ENCODE measurements at regions not wholly inside any gene's neighbourhood (a gene's known extent, or its start where the extent isn't known, plus 50 kb on each side); places are given as distances from the start of the nearest gene placed in this dataset.

DNA sequence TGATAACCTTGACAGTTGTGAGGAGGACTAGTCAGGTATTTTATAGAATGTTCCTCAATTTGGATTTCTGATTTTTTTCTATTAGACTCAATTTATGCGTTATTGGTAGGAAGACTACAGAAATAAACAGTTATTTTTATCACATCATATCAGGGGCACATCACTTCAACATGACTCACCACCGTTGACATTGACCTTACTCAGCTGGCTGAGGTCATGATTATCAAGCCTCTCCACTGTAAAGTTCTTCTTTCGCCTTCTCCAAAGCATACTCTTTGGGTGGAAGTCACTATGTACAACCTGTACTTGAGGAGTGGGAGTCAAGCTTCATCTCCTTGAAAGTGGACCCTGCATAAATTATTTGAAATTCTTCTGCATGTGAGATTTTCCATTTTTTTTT, 194.3 kb upstream of the IGFBP3 start (continued):
- TF ChIP-seq, protein P1, sequence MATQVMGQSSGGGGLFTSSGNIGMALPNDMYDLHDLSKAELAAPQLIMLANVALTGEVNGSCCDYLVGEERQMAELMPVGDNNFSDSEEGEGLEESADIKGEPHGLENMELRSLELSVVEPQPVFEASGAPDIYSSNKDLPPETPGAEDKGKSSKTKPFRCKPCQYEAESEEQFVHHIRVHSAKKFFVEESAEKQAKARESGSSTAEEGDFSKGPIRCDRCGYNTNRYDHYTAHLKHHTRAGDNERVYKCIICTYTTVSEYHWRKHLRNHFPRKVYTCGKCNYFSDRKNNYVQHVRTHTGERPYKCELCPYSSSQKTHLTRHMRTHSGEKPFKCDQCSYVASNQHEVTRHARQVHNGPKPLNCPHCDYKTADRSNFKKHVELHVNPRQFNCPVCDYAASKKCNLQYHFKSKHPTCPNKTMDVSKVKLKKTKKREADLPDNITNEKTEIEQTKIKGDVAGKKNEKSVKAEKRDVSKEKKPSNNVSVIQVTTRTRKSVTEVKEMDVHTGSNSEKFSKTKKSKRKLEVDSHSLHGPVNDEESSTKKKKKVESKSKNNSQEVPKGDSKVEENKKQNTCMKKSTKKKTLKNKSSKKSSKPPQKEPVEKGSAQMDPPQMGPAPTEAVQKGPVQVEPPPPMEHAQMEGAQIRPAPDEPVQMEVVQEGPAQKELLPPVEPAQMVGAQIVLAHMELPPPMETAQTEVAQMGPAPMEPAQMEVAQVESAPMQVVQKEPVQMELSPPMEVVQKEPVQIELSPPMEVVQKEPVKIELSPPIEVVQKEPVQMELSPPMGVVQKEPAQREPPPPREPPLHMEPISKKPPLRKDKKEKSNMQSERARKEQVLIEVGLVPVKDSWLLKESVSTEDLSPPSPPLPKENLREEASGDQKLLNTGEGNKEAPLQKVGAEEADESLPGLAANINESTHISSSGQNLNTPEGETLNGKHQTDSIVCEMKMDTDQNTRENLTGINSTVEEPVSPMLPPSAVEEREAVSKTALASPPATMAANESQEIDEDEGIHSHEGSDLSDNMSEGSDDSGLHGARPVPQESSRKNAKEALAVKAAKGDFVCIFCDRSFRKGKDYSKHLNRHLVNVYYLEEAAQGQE (IDR thresholded peaks at IDR 0.05): no peak
- TF ChIP-seq HNF4A (conservative IDR thresholded peaks at IDR 0.05) (no peak), SP1 (IDR thresholded peaks at IDR 0.05) (no peak), GABPA (IDR thresholded peaks at IDR 0.05 in 1 of 2, conservative IDR thresholded peaks at IDR 0.05 in 1 of 2) (no peak), TAF1 (conservative IDR thresholded peaks at IDR 0.05) (no peak)

DNA sequence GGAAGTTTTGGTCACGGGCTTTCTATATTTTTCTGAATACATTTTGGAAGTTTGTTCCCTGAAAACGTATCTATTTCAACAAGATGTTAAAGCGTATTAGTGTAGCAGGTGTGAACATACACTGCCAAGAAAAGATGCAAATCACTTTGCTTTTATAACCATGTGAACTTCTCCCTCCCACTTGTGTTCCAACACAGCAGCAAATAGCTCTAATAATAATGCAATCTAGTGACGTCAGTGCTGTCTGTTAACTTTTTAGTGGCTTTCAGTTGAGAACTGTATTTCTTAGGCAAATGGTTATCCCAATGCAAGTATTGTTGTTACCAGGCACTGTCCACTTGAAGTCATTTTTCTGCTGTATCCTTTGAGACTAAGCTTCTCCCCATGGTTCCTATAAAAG, 188.4 kb upstream of the IGFBP3 start:
- no peak for TF ChIP-seq NR2F2 (IDR thresholded peaks at IDR 0.05)
- no peak for TF ChIP-seq TAF1 (conservative IDR thresholded peaks at IDR 0.05)
- no peak for TF ChIP-seq SP1 (IDR thresholded peaks at IDR 0.05)
- TF ChIP-seq, protein P2, sequence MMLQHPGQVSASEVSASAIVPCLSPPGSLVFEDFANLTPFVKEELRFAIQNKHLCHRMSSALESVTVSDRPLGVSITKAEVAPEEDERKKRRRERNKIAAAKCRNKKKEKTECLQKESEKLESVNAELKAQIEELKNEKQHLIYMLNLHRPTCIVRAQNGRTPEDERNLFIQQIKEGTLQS (IDR thresholded peaks at IDR 0.05): no peak
- TF ChIP-seq, protein P3, sequence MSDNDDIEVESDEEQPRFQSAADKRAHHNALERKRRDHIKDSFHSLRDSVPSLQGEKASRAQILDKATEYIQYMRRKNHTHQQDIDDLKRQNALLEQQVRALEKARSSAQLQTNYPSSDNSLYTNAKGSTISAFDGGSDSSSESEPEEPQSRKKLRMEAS (IDR thresholded peaks at IDR 0.05): no peak
- H3K9ac ChIP-seq (ENCODE audit: low read depth in 1 of 2, low read length in 2 of 2): no peak overlapping the region
- no peak overlapping the region for H3K27ac ChIP-seq (ENCODE audit: low read depth in 1 of 2, low read length in 2 of 2)
- no peak overlapping the region for H3K4me3 ChIP-seq (ENCODE audit: low read depth in 1 of 3, low read length in 3 of 3)
- no peaks in the 10 kb centered on the region for H3K4me1 ChIP-seq (ENCODE audit: control insufficient read depth in 4 of 4, insufficient read depth in 4 of 4, low read length in 3 of 4)
- DNase-seq (ENCODE audit: low spot score): no peak
- H3K9me3 ChIP-seq (ENCODE audit: control insufficient read depth in 4 of 4, low read length in 3 of 4): no peaks in the 10 kb centered on the region
- 91% methylated on average over 4 of the region's 4 CpGs for WGBS
- H3K36me3 ChIP-seq (ENCODE audit: control insufficient read depth in 4 of 4, insufficient read depth in 3 of 4, low read depth in 1 of 4, low read length in 3 of 4): no peaks in the 10 kb centered on the region
- no peaks in the 10 kb centered on the region for H3K27me3 ChIP-seq (ENCODE audit: control insufficient read depth in 4 of 4, insufficient read depth in 4 of 4, low read length in 3 of 4)

DNA sequence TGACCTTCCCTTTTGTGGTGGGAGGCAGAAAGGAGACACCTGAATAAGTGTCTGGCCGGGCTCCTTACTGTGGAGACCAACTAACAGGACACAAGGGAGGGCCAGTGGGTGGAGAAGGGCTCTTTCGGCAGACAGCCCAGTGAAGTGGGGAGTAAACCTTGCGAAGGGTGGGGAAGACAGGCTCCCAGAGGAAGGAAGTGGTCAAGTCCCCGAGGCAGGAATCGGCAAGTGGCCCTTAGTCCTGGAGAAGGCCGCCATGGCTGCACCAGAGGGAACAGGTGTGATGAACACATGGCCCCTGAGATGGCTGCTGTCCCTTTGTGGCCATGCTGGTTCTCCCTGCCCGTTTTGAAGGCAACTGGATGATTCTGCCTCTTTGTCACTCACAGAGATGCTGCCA, 187.2 kb upstream of the IGFBP3 start:
- no peaks in the 10 kb centered on the region for H3K9me3 ChIP-seq (ENCODE audit: control insufficient read depth in 4 of 4, low read length in 3 of 4)
- H3K4me3 ChIP-seq (ENCODE audit: low read depth in 1 of 3, low read length in 3 of 3): no peak overlapping the region
- H3K36me3 ChIP-seq (ENCODE audit: control insufficient read depth in 4 of 4, insufficient read depth in 3 of 4, low read depth in 1 of 4, low read length in 3 of 4): no peaks in the 10 kb centered on the region
- DNase-seq (ENCODE audit: low spot score): no peak
- H3K27ac ChIP-seq (ENCODE audit: low read depth in 1 of 2, low read length in 2 of 2): no peak overlapping the region
- no peak for TF ChIP-seq JUND (IDR thresholded peaks at IDR 0.05)
- TF ChIP-seq, protein P1 (IDR thresholded peaks at IDR 0.05): no peak
- TF ChIP-seq, protein P4, sequence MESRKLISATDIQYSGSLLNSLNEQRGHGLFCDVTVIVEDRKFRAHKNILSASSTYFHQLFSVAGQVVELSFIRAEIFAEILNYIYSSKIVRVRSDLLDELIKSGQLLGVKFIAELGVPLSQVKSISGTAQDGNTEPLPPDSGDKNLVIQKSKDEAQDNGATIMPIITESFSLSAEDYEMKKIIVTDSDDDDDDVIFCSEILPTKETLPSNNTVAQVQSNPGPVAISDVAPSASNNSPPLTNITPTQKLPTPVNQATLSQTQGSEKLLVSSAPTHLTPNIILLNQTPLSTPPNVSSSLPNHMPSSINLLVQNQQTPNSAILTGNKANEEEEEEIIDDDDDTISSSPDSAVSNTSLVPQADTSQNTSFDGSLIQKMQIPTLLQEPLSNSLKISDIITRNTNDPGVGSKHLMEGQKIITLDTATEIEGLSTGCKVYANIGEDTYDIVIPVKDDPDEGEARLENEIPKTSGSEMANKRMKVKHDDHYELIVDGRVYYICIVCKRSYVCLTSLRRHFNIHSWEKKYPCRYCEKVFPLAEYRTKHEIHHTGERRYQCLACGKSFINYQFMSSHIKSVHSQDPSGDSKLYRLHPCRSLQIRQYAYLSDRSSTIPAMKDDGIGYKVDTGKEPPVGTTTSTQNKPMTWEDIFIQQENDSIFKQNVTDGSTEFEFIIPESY (IDR thresholded peaks at IDR 0.05): no peak
- H3K27me3 ChIP-seq (ENCODE audit: control insufficient read depth in 4 of 4, insufficient read depth in 4 of 4, low read length in 3 of 4): no peaks in the 10 kb centered on the region
- WGBS: 87% methylated on average over 7 of the region's 7 CpGs
- H3K4me1 ChIP-seq (ENCODE audit: control insufficient read depth in 4 of 4, insufficient read depth in 4 of 4, low read length in 3 of 4): no peaks in the 10 kb centered on the region
- H3K9ac ChIP-seq (ENCODE audit: low read depth in 1 of 2, low read length in 2 of 2): no peak overlapping the region

Measured in liver (tissue), 7 donors.